IMR-90 (cell line): ENCODE measurements at regions not wholly inside any gene's neighbourhood (a gene's known extent, or its start where the extent isn't known, plus 50 kb on each side); places are given as distances from the start of the nearest gene placed in this dataset.

Source experiments
- ATAC-seq: fragments of 200-7000 bp; cut with Tn5 transposase; 2 replicates; pipeline ENCODE4 v1.9.1; 2020; ENCODE audit warnings: low read depth, mild to moderate bottlenecking, moderate library complexity
- BruUV-seq: library from RNA; stranded (reverse); fragments of 400-500 nt; replicated peaks from 2 replicates; lab custom pipeline; 2021; lab: Mats Ljungman, UMichigan
- CTCF ChIA-PET: fragments of 300-600 bp; formaldehyde crosslinking; extraction: SDS; loops from one replicate; lab custom pipeline; 2021; ENCODE audit warnings: antibody characterized with exemption; lab: Yijun Ruan, JAX
- POLR2A ChIA-PET: fragments of 300-600 bp; sonication (Branson Sonifier 250); formaldehyde crosslinking; loops from one replicate; lab custom pipeline; 2022; ENCODE audit warnings: antibody characterized with exemption; ENCODE audit not compliant: unreplicated experiment; lab: Charles Lee
- DNase-seq: peaks from one replicate; pipeline ENCODE4 v3.0.0; 2013
- H2AFZ ChIP-seq: replicated peaks from 2 replicates; pipeline ENCODE3; 2013; ENCODE audit warnings: low read length, mild to moderate bottlenecking; ENCODE audit not compliant: poor library complexity
- H2AK5ac ChIP-seq: 2 replicates; pipeline ENCODE4 v1.6.1; 2013; ENCODE audit warnings: low read depth, low read length, inconsistent platforms
- H2AK9ac ChIP-seq: replicated peaks from 2 replicates; pipeline ENCODE3; 2013; ENCODE audit warnings: mild to moderate bottlenecking, low read depth, low read length, moderate library complexity; ENCODE audit not compliant: poor library complexity
- H2BK120ac ChIP-seq: 2 replicates; pipeline ENCODE4 v1.6.1; 2013; ENCODE audit warnings: low read depth, low read length, inconsistent platforms
- H2BK15ac ChIP-seq: 3 replicates; pipeline ENCODE4 v1.6.1; 2013; ENCODE audit warnings: low read depth, low read length, inconsistent platforms
- H2BK20ac ChIP-seq: 2 replicates; pipeline ENCODE4 v1.6.1; 2013; ENCODE audit warnings: low read depth, mild to moderate bottlenecking, inconsistent platforms, low read length, moderate library complexity
- H2BK5ac ChIP-seq: 2 replicates; pipeline ENCODE4 v1.6.1; 2013; ENCODE audit warnings: mild to moderate bottlenecking, low read depth, low read length, inconsistent platforms; ENCODE audit not compliant: poor library complexity, severe bottlenecking
- H3K14ac ChIP-seq: replicated peaks from 2 replicates; pipeline ENCODE4 v1.6.1; 2013; ENCODE audit warnings: low read depth, low read length, inconsistent platforms
- H3K18ac ChIP-seq: 2 replicates; pipeline ENCODE4 v1.6.1; 2013; ENCODE audit warnings: low read depth, low read length, control low read depth
- H3K23ac ChIP-seq: 2 replicates; pipeline ENCODE4 v1.6.1; 2013; ENCODE audit warnings: low read depth, low read length, inconsistent platforms
- H3K27ac ChIP-seq: 2 replicates; pipeline ENCODE4 v1.5.1; 2013; ENCODE audit warnings: mild to moderate bottlenecking, control low read depth, low read length; ENCODE audit not compliant: insufficient read depth
- H3K27me3 ChIP-seq: 2 replicates; pipeline ENCODE4 v1.6.1; 2013; ENCODE audit warnings: low read length; ENCODE audit not compliant: control insufficient read depth, insufficient read depth
- H3K36me3 ChIP-seq: 2 replicates; pipeline ENCODE4 v1.6.1; 2013; ENCODE audit warnings: low read length, mixed read lengths; ENCODE audit not compliant: control insufficient read depth, insufficient read depth
- H3K4ac ChIP-seq: 2 replicates; pipeline ENCODE4 v1.6.1; 2013; ENCODE audit warnings: low read depth, low read length, inconsistent platforms
- H3K4me1 ChIP-seq: 2 replicates; pipeline ENCODE4 v1.6.1; 2013; ENCODE audit warnings: low read length, mixed read lengths; ENCODE audit not compliant: control insufficient read depth, insufficient read depth
- H3K4me2 ChIP-seq: 2 replicates; pipeline ENCODE4 v1.6.1; 2013; ENCODE audit warnings: low read depth, mild to moderate bottlenecking, control low read depth, low read length, moderate library complexity
- H3K4me3 ChIP-seq: 2 replicates; pipeline ENCODE4 v1.5.1; 2013; ENCODE audit warnings: low read depth, mild to moderate bottlenecking, control low read depth, low read length, moderate library complexity; ENCODE audit not compliant: insufficient read depth
- H3K56ac ChIP-seq: 2 replicates; pipeline ENCODE4 v1.6.1; 2013; ENCODE audit warnings: low read length, inconsistent platforms; ENCODE audit not compliant: insufficient read depth; ENCODE audit errors: extremely low read depth
- H3K79me1 ChIP-seq, 2 experiments: 2 replicates each; pipeline ENCODE4 v1.6.1; 2013; ENCODE audit warnings: low read length in 2 of 2, inconsistent platforms in 1 of 2, low read depth in 1 of 2
- H3K9ac ChIP-seq: 2 replicates; pipeline ENCODE4 v1.6.1; 2013; ENCODE audit warnings: low read depth, low read length, control low read depth
- H3K9me1 ChIP-seq: 2 replicates; pipeline ENCODE4 v1.6.1; 2013; ENCODE audit warnings: low read length, inconsistent platforms; ENCODE audit not compliant: insufficient read depth
- H3K9me3 ChIP-seq: 2 replicates; pipeline ENCODE4 v1.6.1; 2013; ENCODE audit warnings: low read length; ENCODE audit not compliant: control insufficient read depth, insufficient read depth
- H4K20me1 ChIP-seq: 2 replicates; pipeline ENCODE4 v1.6.1; 2013; ENCODE audit warnings: low read length, inconsistent platforms; ENCODE audit not compliant: insufficient read depth
- H4K5ac ChIP-seq: 2 replicates; pipeline ENCODE4 v1.6.1; 2013; ENCODE audit warnings: mild to moderate bottlenecking, low read depth, low read length, control low read depth
- H4K8ac ChIP-seq, 2 experiments: 2 replicates each; pipeline ENCODE4 v1.6.1; 2013; ENCODE audit warnings: low read depth in 2 of 2, low read length in 2 of 2, control low read depth in 1 of 2, inconsistent platforms in 1 of 2
- H4K91ac ChIP-seq: 2 replicates; pipeline ENCODE4 v1.6.1; 2013; ENCODE audit warnings: low read depth, low read length, inconsistent platforms; ENCODE audit not compliant: insufficient read depth
- BHLHE40 ChIP-seq: fragments of 150-350 bp; IDR thresholded peaks from 2 replicates; pipeline ENCODE4 v1.6.1; 2016; ENCODE audit warnings: mild to moderate bottlenecking, low read depth, low read length
- CEBPB ChIP-seq: IDR thresholded peaks from 2 replicates; pipeline ENCODE4 v1.6.1; 2012; ENCODE audit warnings: low read depth, low read length, improper control_type of control experiment
- CHD1 ChIP-seq: IDR thresholded peaks from 2 replicates; pipeline ENCODE4 v1.6.1; 2012; ENCODE audit warnings: low read depth, low read length, improper control_type of control experiment
- FOS ChIP-seq: fragments of 150-350 bp; IDR thresholded peaks from 2 replicates; pipeline ENCODE4 v1.6.1; 2016; ENCODE audit warnings: low read depth, low read length
- MAFK ChIP-seq: IDR thresholded peaks from 2 replicates; pipeline ENCODE4 v1.6.1; 2012; ENCODE audit warnings: low read depth, low read length, improper control_type of control experiment
- MAZ ChIP-seq: IDR thresholded peaks from 2 replicates; pipeline ENCODE4 v1.6.1; 2012; ENCODE audit warnings: low read depth, mild to moderate bottlenecking, low read length, improper control_type of control experiment, moderate library complexity, borderline replicate concordance
- MXI1 ChIP-seq: IDR thresholded peaks from 2 replicates; pipeline ENCODE4 v1.6.1; 2012; ENCODE audit warnings: low read depth, mild to moderate bottlenecking, low read length, moderate library complexity, borderline replicate concordance
- NFE2L2 ChIP-seq: fragments of 150-350 bp; IDR thresholded peaks from 2 replicates; pipeline ENCODE4 v1.6.1; 2016; ENCODE audit warnings: low read depth, mild to moderate bottlenecking, low read length
- POLR2A ChIP-seq: IDR thresholded peaks from 2 replicates; pipeline ENCODE4 v1.6.1; 2012; ENCODE audit warnings: mild to moderate bottlenecking, low read depth, low read length
- RAD21 ChIP-seq: IDR thresholded peaks from 2 replicates; pipeline ENCODE4 v1.6.1; 2012; ENCODE audit warnings: low read length, improper control_type of control experiment
- RCOR1 ChIP-seq: IDR thresholded peaks from 2 replicates; pipeline ENCODE4 v1.6.1; 2012; ENCODE audit warnings: mild to moderate bottlenecking, low read length, improper control_type of control experiment; ENCODE audit not compliant: insufficient replicate concordance
- SMC3 ChIP-seq: fragments of 150-350 bp; IDR thresholded peaks from 2 replicates; pipeline ENCODE4 v1.6.1; 2016; ENCODE audit warnings: low read depth, mild to moderate bottlenecking, antibody characterized with exemption, low read length, moderate library complexity
- USF2 ChIP-seq: fragments of 150-350 bp; IDR thresholded peaks from 2 replicates; pipeline ENCODE4 v1.6.1; 2017; ENCODE audit warnings: mild to moderate bottlenecking, antibody characterized with exemption, low read length, low read depth
- dilution Hi-C: fragments of 300-500 bp; cut with HindIII; formaldehyde crosslinking; loops from one replicate; pipeline ENCODE4 v1.14.3; 2018; ENCODE audit warnings: low sequenced_read_pairs; ENCODE audit not compliant: unreplicated experiment
- in situ Hi-C: fragments of 300-500 bp; cut with MboI; formaldehyde crosslinking; loops from 3 replicates; pipeline ENCODE4 v1.14.3; 2019; ENCODE audit warnings: low sequenced_read_pairs, inconsistent platforms, mixed read lengths
- intact Hi-C: fragments of 100-400 bp; cut with micrococcal nuclease; formaldehyde crosslinking; loops from 2 replicates; pipeline ENCODE4 v1.10.0; 2022
- TF ChIP-seq, protein P1 (sequence below): fragments of 150-350 bp; IDR thresholded peaks from 2 replicates; pipeline ENCODE4 v1.6.1; 2016; ENCODE audit warnings: low read depth, mild to moderate bottlenecking, low read length, moderate library complexity, borderline replicate concordance

GRCh38 chr7:81870608-81871007 lies 100.8 kb upstream of the HGF start:
- H2AFZ ChIP-seq, result no peak overlapping the region
- H4K8ac ChIP-seq, result no peak overlapping the region
- no peak overlapping the region for H2BK120ac ChIP-seq
- no peak for TF ChIP-seq MXI1
- TF ChIP-seq, protein P1, sequence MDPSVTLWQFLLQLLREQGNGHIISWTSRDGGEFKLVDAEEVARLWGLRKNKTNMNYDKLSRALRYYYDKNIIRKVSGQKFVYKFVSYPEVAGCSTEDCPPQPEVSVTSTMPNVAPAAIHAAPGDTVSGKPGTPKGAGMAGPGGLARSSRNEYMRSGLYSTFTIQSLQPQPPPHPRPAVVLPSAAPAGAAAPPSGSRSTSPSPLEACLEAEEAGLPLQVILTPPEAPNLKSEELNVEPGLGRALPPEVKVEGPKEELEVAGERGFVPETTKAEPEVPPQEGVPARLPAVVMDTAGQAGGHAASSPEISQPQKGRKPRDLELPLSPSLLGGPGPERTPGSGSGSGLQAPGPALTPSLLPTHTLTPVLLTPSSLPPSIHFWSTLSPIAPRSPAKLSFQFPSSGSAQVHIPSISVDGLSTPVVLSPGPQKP, result no peak
- TF ChIP-seq CEBPB, result no peak
- no peak for TF ChIP-seq CHD1
- no peak for TF ChIP-seq POLR2A
- TF ChIP-seq SMC3, result no peak
- no peak for TF ChIP-seq USF2
- TF ChIP-seq BHLHE40, result no peak
- no peak for TF ChIP-seq RCOR1
- TF ChIP-seq NFE2L2, result no peak
- TF ChIP-seq RAD21, result no peak
- TF ChIP-seq FOS, result no peak
- no peak for TF ChIP-seq MAZ
- no peak for TF ChIP-seq MAFK
- H2BK5ac ChIP-seq, result no peak overlapping the region
- no peaks in the 10 kb centered on the region for H3K36me3 ChIP-seq
- in situ Hi-C loops (no loop called here), intact Hi-C loops (no loop called here), dilution Hi-C loops (no loop called here)
- no peaks in the 10 kb centered on the region for H4K20me1 ChIP-seq
- H3K9me3 ChIP-seq, result no peaks in the 10 kb centered on the region
- H4K5ac ChIP-seq, result no peak overlapping the region
- no peak overlapping the region for H3K4me3 ChIP-seq
- no peak overlapping the region for H2BK20ac ChIP-seq
- no peak overlapping the region for H3K9ac ChIP-seq
- no peaks in the 10 kb centered on the region for H3K9me1 ChIP-seq
- no peak overlapping the region for H3K4ac ChIP-seq
- no peak overlapping the region for H3K4me2 ChIP-seq
- no peaks in the 10 kb centered on the region for H3K4me1 ChIP-seq
- no peak overlapping the region for H3K18ac ChIP-seq
- no peak overlapping the region for H4K91ac ChIP-seq
- POLR2A ChIA-PET, result no interaction called here
- no peak overlapping the region for H2BK15ac ChIP-seq
- H3K79me1 ChIP-seq, result no peaks in the 10 kb centered on the region
- CTCF ChIA-PET, result no interaction called here
- DNase-seq (no peak), ATAC-seq (no peak)
- H3K23ac ChIP-seq, result no peak overlapping the region
- BruUV-seq, result no TSS peak
- no peaks in the 10 kb centered on the region for H3K27me3 ChIP-seq
- no peak overlapping the region for H2AK5ac ChIP-seq
- H3K56ac ChIP-seq, result no peak overlapping the region
- no peak overlapping the region for H2AK9ac ChIP-seq
- H3K27ac ChIP-seq, result no peak overlapping the region
- no peak overlapping the region for H3K14ac ChIP-seq
